ENCODE measurements at regions not wholly inside any gene's neighbourhood (a gene's known extent, or its start where the extent isn't known, plus 50 kb on each side); places are given as distances from the start of the nearest gene placed in this dataset.

DNA sequence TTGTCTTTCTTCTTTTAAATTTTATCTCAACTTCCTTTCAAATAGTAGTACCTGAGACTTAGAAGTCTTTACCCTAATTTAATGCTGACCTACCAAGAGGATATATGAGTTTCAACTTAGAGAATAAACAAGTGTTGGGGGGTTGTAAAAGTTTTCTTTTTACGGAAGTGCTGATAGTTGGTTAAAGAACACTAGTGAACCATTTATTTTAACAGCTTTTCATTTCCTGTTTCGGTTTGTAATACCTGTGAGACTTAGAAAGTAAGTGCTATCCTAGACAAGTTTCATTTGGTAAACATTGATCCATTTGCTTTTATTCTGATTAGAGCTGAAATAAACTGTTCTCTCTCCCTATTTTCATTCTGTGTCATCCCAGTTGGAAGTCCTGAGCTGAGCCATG, 683.1 kb upstream of the SORCS1 start:
- TF ChIP-seq HOXA7 (CRISPR knock-in tag; IDR thresholded peaks at IDR 0.05) (no peak), EP300 (IDR thresholded peaks at IDR 0.05) (no peak), MAZ (IDR thresholded peaks at IDR 0.05; ENCODE audit: borderline replicate concordance, low read depth, low read length) (no peak), ESRRA (IDR thresholded peaks at IDR 0.05; ENCODE audit: borderline replicate concordance, low read length) (no peak), ZNF302 (CRISPR knock-in tag; IDR thresholded peaks at IDR 0.05) (no peak), CBX2 (IDR thresholded peaks at IDR 0.05; ENCODE audit: borderline replicate concordance, low read depth) (no peak), FOXS1 (CRISPR knock-in tag; IDR thresholded peaks at IDR 0.05) (no peak), NFE2L2 (conservative IDR thresholded peaks at IDR 0.05; ENCODE audit: low read length) (no peak), JUN (IDR thresholded peaks at IDR 0.05) (no peak), EHF (CRISPR knock-in tag; IDR thresholded peaks at IDR 0.05) (no peak), KDM5A (IDR thresholded peaks at IDR 0.05) (no peak), CHD2 (IDR thresholded peaks at IDR 0.05; ENCODE audit: low read length, partially characterized antibody) (no peak), PBX3 (IDR thresholded peaks at IDR 0.05) (no peak), FOSL2 (IDR thresholded peaks at IDR 0.05) (no peak), FOSL2 (CRISPR knock-in tag; IDR thresholded peaks at IDR 0.05) (no peak), RCOR1 (IDR thresholded peaks at IDR 0.05; ENCODE audit: low read depth, low read length) (no peak)
- TF ChIP-seq, protein P1, sequence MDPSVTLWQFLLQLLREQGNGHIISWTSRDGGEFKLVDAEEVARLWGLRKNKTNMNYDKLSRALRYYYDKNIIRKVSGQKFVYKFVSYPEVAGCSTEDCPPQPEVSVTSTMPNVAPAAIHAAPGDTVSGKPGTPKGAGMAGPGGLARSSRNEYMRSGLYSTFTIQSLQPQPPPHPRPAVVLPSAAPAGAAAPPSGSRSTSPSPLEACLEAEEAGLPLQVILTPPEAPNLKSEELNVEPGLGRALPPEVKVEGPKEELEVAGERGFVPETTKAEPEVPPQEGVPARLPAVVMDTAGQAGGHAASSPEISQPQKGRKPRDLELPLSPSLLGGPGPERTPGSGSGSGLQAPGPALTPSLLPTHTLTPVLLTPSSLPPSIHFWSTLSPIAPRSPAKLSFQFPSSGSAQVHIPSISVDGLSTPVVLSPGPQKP (IDR thresholded peaks at IDR 0.05; ENCODE audit: low read depth, low read length) = no peak
- TF ChIP-seq, protein P2, sequence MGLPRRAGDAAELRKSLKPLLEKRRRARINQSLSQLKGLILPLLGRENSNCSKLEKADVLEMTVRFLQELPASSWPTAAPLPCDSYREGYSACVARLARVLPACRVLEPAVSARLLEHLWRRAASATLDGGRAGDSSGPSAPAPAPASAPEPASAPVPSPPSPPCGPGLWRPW (IDR thresholded peaks at IDR 0.05) = no peak
- TF ChIP-seq, protein P3, sequence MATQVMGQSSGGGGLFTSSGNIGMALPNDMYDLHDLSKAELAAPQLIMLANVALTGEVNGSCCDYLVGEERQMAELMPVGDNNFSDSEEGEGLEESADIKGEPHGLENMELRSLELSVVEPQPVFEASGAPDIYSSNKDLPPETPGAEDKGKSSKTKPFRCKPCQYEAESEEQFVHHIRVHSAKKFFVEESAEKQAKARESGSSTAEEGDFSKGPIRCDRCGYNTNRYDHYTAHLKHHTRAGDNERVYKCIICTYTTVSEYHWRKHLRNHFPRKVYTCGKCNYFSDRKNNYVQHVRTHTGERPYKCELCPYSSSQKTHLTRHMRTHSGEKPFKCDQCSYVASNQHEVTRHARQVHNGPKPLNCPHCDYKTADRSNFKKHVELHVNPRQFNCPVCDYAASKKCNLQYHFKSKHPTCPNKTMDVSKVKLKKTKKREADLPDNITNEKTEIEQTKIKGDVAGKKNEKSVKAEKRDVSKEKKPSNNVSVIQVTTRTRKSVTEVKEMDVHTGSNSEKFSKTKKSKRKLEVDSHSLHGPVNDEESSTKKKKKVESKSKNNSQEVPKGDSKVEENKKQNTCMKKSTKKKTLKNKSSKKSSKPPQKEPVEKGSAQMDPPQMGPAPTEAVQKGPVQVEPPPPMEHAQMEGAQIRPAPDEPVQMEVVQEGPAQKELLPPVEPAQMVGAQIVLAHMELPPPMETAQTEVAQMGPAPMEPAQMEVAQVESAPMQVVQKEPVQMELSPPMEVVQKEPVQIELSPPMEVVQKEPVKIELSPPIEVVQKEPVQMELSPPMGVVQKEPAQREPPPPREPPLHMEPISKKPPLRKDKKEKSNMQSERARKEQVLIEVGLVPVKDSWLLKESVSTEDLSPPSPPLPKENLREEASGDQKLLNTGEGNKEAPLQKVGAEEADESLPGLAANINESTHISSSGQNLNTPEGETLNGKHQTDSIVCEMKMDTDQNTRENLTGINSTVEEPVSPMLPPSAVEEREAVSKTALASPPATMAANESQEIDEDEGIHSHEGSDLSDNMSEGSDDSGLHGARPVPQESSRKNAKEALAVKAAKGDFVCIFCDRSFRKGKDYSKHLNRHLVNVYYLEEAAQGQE (IDR thresholded peaks at IDR 0.05) = no peak
- Histone ChIP-seq H3K4me1 (no peaks in the 10 kb centered on the region), H3K4me3 (no peak overlapping the region), H3K4me2 (no peak overlapping the region), H3K9me3 (no peaks in the 10 kb centered on the region), H3K27ac (no peak overlapping the region)
- ChIA-PET POLR2A (no interaction called here), CTCF (no interaction called here)
- 3% methylated on average over 2 of the region's 2 CpGs for WGBS (ENCODE audit: missing lambda C conversion rate)
- DNase-seq (ENCODE audit: low read depth in 1 of 2, low spot score in 1 of 2) (no peak), FAIRE-seq (no peak), ATAC-seq (no peak)

GRCh38 chr10:107834706-107835105, 670.2 kb upstream of the SORCS1 start:
- FAIRE-seq (no peak), ATAC-seq (no peak), DNase-seq (ENCODE audit: low read depth in 1 of 2, low spot score in 1 of 2) (no peak)
- H3K4me2 ChIP-seq = no peak overlapping the region
- no peak overlapping the region for H3K27ac ChIP-seq
- TF ChIP-seq PBX3 (IDR thresholded peaks at IDR 0.05) (no peak), EP300 (IDR thresholded peaks at IDR 0.05) (no peak), NPAS2 (CRISPR knock-in tag; IDR thresholded peaks at IDR 0.05; ENCODE audit: borderline replicate concordance) (no peak), JUNB (IDR thresholded peaks at IDR 0.05) (no peak), GATA3 (IDR thresholded peaks at IDR 0.05; ENCODE audit: borderline replicate concordance) (no peak), PHF8 (IDR thresholded peaks at IDR 0.05; ENCODE audit: borderline replicate concordance, low read depth) (no peak)
- TF ChIP-seq, protein P4, sequence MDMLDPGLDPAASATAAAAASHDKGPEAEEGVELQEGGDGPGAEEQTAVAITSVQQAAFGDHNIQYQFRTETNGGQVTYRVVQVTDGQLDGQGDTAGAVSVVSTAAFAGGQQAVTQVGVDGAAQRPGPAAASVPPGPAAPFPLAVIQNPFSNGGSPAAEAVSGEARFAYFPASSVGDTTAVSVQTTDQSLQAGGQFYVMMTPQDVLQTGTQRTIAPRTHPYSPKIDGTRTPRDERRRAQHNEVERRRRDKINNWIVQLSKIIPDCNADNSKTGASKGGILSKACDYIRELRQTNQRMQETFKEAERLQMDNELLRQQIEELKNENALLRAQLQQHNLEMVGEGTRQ (IDR thresholded peaks at IDR 0.05) = no peak
- TF ChIP-seq, protein P5, sequence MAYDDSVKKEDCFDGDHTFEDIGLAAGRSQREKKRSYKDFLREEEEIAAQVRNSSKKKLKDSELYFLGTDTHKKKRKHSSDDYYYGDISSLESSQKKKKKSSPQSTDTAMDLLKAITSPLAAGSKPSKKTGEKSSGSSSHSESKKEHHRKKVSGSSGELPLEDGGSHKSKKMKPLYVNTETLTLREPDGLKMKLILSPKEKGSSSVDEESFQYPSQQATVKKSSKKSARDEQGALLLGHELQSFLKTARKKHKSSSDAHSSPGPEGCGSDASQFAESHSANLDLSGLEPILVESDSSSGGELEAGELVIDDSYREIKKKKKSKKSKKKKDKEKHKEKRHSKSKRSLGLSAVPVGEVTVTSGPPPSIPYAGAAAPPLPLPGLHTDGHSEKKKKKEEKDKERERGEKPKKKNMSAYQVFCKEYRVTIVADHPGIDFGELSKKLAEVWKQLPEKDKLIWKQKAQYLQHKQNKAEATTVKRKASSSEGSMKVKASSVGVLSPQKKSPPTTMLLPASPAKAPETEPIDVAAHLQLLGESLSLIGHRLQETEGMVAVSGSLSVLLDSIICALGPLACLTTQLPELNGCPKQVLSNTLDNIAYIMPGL (CRISPR knock-in tag; IDR thresholded peaks at IDR 0.05; ENCODE audit: borderline replicate concordance) = no peak
- no peaks in the 10 kb centered on the region; the same call in 2 of the 3 replicates for H3K9me3 ChIP-seq
- ChIA-PET POLR2A (no interaction called here), CTCF (interaction anchor here (1.5 kb wide), 1 partner anchor 11 kb away, joined by 5 read pairs; no protein-coding TSS in a partner anchor)
- H3K4me1 ChIP-seq = no peaks in the 10 kb centered on the region
- 0% methylated on average over 1 of the region's 1 CpG for WGBS (ENCODE audit: missing lambda C conversion rate)
- H3K4me3 ChIP-seq = no peak overlapping the region
